ENCODE measurements at regions not wholly inside any gene's neighbourhood (a gene's known extent, or its start where the extent isn't known, plus 50 kb on each side); places are given as distances from the start of the nearest gene placed in this dataset.

DNA sequence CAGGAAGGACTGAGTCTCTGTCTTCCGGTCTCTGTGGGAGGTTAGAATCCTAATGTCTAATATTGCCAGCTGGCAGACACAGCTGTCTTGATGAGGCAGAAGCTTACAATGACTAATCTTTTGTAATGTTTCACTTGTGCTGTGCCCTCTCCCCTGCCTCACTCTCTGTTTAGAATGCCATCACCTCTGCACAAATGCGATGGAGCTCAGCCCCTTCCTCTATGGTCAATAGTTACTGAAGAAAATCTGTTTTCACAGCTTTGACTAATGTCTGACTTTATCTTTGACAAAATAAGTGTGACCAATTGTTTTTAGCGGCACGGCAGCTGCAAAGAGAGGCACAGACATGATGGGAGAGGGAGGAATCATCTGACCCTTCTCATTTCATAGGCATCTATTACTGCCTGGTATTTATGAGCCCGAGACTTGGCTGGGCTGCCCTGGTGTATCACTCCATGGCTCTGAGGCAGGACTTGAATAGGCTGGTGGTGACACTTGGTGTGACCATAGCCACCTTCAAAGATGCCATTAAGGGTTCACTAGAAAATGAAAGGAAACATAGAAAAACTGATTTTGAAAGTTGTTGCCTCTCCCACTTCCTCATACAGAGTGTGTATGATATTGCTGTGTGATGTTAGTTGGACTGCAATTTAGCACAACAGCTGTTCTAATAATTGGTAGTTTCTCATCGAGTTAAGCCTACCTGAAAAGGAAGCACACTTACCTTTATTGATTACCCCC lies 163.2 kb upstream of the NBPF11 start:
- TF ChIP-seq, protein P1, sequence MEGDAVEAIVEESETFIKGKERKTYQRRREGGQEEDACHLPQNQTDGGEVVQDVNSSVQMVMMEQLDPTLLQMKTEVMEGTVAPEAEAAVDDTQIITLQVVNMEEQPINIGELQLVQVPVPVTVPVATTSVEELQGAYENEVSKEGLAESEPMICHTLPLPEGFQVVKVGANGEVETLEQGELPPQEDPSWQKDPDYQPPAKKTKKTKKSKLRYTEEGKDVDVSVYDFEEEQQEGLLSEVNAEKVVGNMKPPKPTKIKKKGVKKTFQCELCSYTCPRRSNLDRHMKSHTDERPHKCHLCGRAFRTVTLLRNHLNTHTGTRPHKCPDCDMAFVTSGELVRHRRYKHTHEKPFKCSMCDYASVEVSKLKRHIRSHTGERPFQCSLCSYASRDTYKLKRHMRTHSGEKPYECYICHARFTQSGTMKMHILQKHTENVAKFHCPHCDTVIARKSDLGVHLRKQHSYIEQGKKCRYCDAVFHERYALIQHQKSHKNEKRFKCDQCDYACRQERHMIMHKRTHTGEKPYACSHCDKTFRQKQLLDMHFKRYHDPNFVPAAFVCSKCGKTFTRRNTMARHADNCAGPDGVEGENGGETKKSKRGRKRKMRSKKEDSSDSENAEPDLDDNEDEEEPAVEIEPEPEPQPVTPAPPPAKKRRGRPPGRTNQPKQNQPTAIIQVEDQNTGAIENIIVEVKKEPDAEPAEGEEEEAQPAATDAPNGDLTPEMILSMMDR (IDR thresholded peaks at IDR 0.05): no peak
- TF ChIP-seq EZH2 (IDR thresholded peaks at IDR 0.05): no peak

All from neural progenitor cell (in vitro differentiated cells).